K562 (cell line): ENCODE measurements at regions not wholly inside any gene's neighbourhood (a gene's known extent, or its start where the extent isn't known, plus 50 kb on each side); places are given as distances from the start of the nearest gene placed in this dataset.
"Not testable (repeated sequence)": the region's sequence is repeated elsewhere in the genome, so short reads cannot be mapped to it uniquely, and the experiment has no call there.

Experiments
- ATAC-seq: fragments of 200-7000 bp; cut with Tn5 transposase; 3 replicates; pipeline ENCODE4 v1.9.1; 2020; ENCODE audit warnings: moderate library complexity
- BruUV-seq: library from RNA; stranded (reverse); fragments of 400-500 nt; replicated peaks from 2 replicates; lab custom pipeline; 2021; lab: Mats Ljungman, UMichigan
- CTCF ChIA-PET: fragments of 300-600 bp; formaldehyde crosslinking; extraction: SDS; loops from one replicate; lab custom pipeline; 2021; ENCODE audit warnings: low intra/inter-chr PET ratio; lab: Yijun Ruan, JAX
- POLR2A ChIA-PET: fragments of 300-600, 350-650 bp; sonication (Branson Sonifier 250); formaldehyde crosslinking; extraction: SDS; loops from one replicate; lab custom pipeline; 2021; ENCODE audit warnings: antibody characterized with exemption, inconsistent platforms; lab: Yijun Ruan, JAX
- DNase-seq, 4 experiments: peaks; one replicate each; pipeline versions ENCODE4 v3.0.0 to v3.0.0-alpha.2; 2011 to 2018; ENCODE audit warnings: low spot score in 3 of 4, mixed read lengths in 3 of 4; ENCODE audit errors: extremely low read depth in 1 of 4
- FAIRE-seq: peaks from 2 replicates; lab custom pipeline; 2011; peaks lifted over from hg19 to GRCh38; lab: Jason Lieb, UNC
- H2AFZ ChIP-seq: 2 replicates; pipeline ENCODE4 v1.6.0; 2011; ENCODE audit warnings: low read depth, low read length, control low read depth, inconsistent platforms
- H3K27ac ChIP-seq: fragments of 200-600 bp; 3 replicates; pipeline ENCODE4 v1.8.0; 2011; ENCODE audit warnings: low read depth, mild to moderate bottlenecking, control low read depth, inconsistent platforms, low read length, moderate library complexity, mixed read lengths; ENCODE audit errors: extremely low read depth
- H3K27me3 ChIP-seq, 2 experiments: fragments of 300-600 bp in 1 of 2; 2 replicates in 1 of 2; 3 replicates in 1 of 2; pipeline versions ENCODE4 v1.6.0 to v1.8.0; 2011; ENCODE audit warnings: inconsistent platforms in 2 of 2, low read length in 2 of 2, mild to moderate bottlenecking in 1 of 2, mixed read lengths in 1 of 2, moderate library complexity in 1 of 2; ENCODE audit not compliant: control insufficient read depth in 2 of 2, insufficient read depth in 2 of 2
- H3K36me3 ChIP-seq: fragments of 300-600 bp; 3 replicates; pipeline ENCODE4 v1.8.0; 2011; ENCODE audit warnings: mild to moderate bottlenecking, low read length, inconsistent platforms; ENCODE audit not compliant: control insufficient read depth, insufficient read depth
- H3K4me1 ChIP-seq, 2 experiments: fragments of 200-600 bp in 1 of 2; replicated peaks in 1 of 2; 2 replicates in 1 of 2; 3 replicates in 1 of 2; pipeline versions ENCODE4 v1.5.1 to v1.8.0; 2011; ENCODE audit warnings: inconsistent platforms in 2 of 2, low read length in 2 of 2, mild to moderate bottlenecking in 1 of 2, mixed read lengths in 1 of 2, moderate library complexity in 1 of 2; ENCODE audit not compliant: control insufficient read depth in 2 of 2, insufficient read depth in 2 of 2
- H3K4me2 ChIP-seq: 2 replicates; pipeline ENCODE4 v1.6.1; 2011; ENCODE audit warnings: low read length, control low read depth, inconsistent platforms, mixed read lengths; ENCODE audit not compliant: insufficient read depth
- H3K4me3 ChIP-seq: fragments of 200-600 bp; sonication (generic), shearing (Covaris generic); 2 replicates; pipeline ENCODE4 v1.5.1; 2016; ENCODE audit warnings: control low read depth, inconsistent platforms
- H3K79me2 ChIP-seq: fragments of 200-600 bp; 3 replicates; pipeline ENCODE4 v1.8.0; 2011; ENCODE audit warnings: low read length, inconsistent platforms; ENCODE audit not compliant: control insufficient read depth, insufficient read depth
- H3K9ac ChIP-seq, 2 experiments: 2 replicates each; pipeline versions ENCODE4 v1.6.0 to v1.6.1; 2011; ENCODE audit warnings: low read depth in 2 of 2, low read length in 2 of 2, control low read depth in 1 of 2, inconsistent platforms in 1 of 2, mild to moderate bottlenecking in 1 of 2, mixed read lengths in 1 of 2; ENCODE audit not compliant: insufficient read depth in 1 of 2
- H3K9me1 ChIP-seq: one replicate; pipeline ENCODE4 v1.6.0; 2011; ENCODE audit warnings: inconsistent platforms, mild to moderate bottlenecking, low read length, moderate library complexity; ENCODE audit not compliant: control insufficient read depth, insufficient read depth
- H3K9me3 ChIP-seq: replicated peaks from 2 replicates; pipeline ENCODE4 v1.5.1; 2011; ENCODE audit warnings: low read depth, low read length, inconsistent platforms; ENCODE audit not compliant: control insufficient read depth, insufficient read depth
- H4K20me1 ChIP-seq: replicated peaks from 2 replicates; pipeline ENCODE4 v1.6.1; 2011; ENCODE audit warnings: low read length, inconsistent platforms, mixed read lengths; ENCODE audit not compliant: control insufficient read depth, insufficient read depth
- EGR1 ChIP-seq: fragments of 450-650 bp; conservative IDR thresholded peaks from 2 replicates; pipeline ENCODE4 v1.6.1; 2017; ENCODE audit warnings: mild to moderate bottlenecking
- MEIS2 ChIP-seq: fragments of 450-650 bp; IDR thresholded peaks from 2 replicates; pipeline ENCODE4 v1.6.1; 2014; ENCODE audit warnings: mild to moderate bottlenecking; ENCODE audit not compliant: partially characterized antibody
- WGBS: fragments of 100-300 bp; shearing (Covaris generic); methylation state at CpG from one replicate; pipeline ENCODE4 v1.1.6; 2016; ENCODE audit warnings: low coverage, mixed read lengths; ENCODE audit not compliant: insufficient coverage; ENCODE audit errors: missing lambda C conversion rate; 5-methylcytosine and 5-hydroxymethylcytosine counted together
- in situ Hi-C: fragments of 300-500 bp; cut with MboI; formaldehyde crosslinking; loops from 4 replicates; pipeline ENCODE4 v1.15.0; 2018; ENCODE audit warnings: inconsistent platforms, mixed read lengths
- intact Hi-C: fragments of 100-400 bp; cut with micrococcal nuclease; formaldehyde crosslinking; loops from 2 replicates; pipeline ENCODE4 v1.14.2; 2022
- TF ChIP-seq, protein P1 (sequence below): fragments of 450-650 bp; formaldehyde crosslinking; IDR thresholded peaks from 2 replicates; pipeline ENCODE4 v1.4.0; 2020; ENCODE audit warnings: mild to moderate bottlenecking, mixed read lengths
- TF ChIP-seq, protein P2 (sequence below): IDR thresholded peaks from 2 replicates; pipeline ENCODE4 v1.6.1; 2016; ENCODE audit warnings: missing genetic modification characterization, missing compliant biosample characterization

DNA sequence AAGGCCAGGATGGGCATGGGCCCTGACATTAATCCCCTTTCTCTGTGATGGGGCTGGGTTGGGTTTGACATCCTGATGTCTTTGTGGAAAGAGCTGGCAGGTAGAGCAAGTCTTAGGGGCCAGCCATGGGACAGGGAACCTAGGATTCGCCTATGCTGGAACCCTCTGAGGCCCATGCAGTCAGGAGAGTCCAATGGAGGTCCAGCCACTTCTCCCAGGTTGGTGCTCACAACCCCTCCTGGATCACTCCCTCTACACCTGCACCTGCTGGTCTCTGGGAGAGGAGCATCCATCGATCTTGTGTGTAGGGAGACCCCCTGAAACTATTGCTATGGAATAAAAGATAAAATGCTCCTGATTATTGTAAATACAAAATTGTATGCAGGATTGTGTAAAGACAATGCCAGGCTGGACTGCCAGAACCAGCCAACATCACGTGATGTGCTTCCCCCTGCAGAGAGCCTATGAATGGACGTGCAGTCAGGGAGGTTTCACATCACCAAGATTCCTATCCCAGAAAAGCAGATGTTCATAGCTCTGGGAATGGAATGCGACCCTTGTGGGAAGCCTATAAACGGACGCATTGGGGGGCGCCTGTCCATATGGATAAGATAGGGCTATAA, 87.7 kb downstream of the ALG10 start:
- FAIRE-seq, H3K9me3 ChIP-seq, POLR2A ChIA-PET, H3K9ac ChIP-seq, H2AFZ ChIP-seq: not testable (repeated sequence)
- peaks cover 0 to 26% of the 10 kb centered on the region in 2 experiments; a peak in 2 of 5 replicates for H3K27me3 ChIP-seq
- TF ChIP-seq, protein P1, sequence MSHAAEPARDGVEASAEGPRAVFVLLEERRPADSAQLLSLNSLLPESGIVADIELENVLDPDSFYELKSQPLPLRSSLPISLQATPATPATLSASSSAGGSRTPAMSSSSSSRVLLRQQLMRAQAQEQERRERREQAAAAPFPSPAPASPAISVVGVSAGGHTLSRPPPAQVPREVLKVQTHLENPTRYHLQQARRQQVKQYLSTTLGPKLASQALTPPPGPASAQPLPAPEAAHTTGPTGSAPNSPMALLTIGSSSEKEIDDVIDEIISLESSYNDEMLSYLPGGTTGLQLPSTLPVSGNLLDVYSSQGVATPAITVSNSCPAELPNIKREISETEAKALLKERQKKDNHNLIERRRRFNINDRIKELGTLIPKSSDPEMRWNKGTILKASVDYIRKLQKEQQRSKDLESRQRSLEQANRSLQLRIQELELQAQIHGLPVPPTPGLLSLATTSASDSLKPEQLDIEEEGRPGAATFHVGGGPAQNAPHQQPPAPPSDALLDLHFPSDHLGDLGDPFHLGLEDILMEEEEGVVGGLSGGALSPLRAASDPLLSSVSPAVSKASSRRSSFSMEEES (CRISPR knock-in tag), result peak; percentile 61
- TF ChIP-seq, all 486 proteins: peak for 1; not testable (repeated sequence) for 485
- CTCF ChIA-PET, intact Hi-C loops, DNase-seq, H3K4me2 ChIP-seq, H4K20me1 ChIP-seq, H3K9me1 ChIP-seq, H3K4me3 ChIP-seq, H3K79me2 ChIP-seq, BruUV-seq, in situ Hi-C loops, H3K27ac ChIP-seq, H3K36me3 ChIP-seq, ATAC-seq: not testable (repeated sequence)
- WGBS, result 6% methylated on average over 7 of the region's 8 CpGs
- peaks cover 0 to 12% of the 10 kb centered on the region in 2 experiments; a peak in 2 of 5 replicates for H3K4me1 ChIP-seq

GRCh38 chr12:34119366-34119765, 97.1 kb downstream of the ALG10 start:
- in situ Hi-C loops, result no loop called here
- TF ChIP-seq, protein P2, sequence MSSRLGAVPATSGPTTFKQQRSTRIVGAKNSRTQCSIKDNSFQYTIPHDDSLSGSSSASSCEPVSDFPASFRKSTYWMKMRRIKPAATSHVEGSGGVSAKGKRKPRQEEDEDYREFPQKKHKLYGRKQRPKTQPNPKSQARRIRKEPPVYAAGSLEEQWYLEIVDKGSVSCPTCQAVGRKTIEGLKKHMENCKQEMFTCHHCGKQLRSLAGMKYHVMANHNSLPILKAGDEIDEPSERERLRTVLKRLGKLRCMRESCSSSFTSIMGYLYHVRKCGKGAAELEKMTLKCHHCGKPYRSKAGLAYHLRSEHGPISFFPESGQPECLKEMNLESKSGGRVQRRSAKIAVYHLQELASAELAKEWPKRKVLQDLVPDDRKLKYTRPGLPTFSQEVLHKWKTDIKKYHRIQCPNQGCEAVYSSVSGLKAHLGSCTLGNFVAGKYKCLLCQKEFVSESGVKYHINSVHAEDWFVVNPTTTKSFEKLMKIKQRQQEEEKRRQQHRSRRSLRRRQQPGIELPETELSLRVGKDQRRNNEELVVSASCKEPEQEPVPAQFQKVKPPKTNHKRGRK (tag), result no peak
- TF ChIP-seq MEIS2 (peak; percentile 9), EGR1 (no peak)
- TF ChIP-seq, all 486 proteins: peak for 1
- Histone ChIP-seq H3K4me1 (no peaks in the 10 kb centered on the region), H3K27ac (no peak overlapping the region), H3K27me3 (no peaks in the 10 kb centered on the region), H3K9ac (no peak overlapping the region), H3K9me1 (no peaks in the 10 kb centered on the region), H2AFZ (no peak overlapping the region), H3K4me2 (no peak overlapping the region), H3K9me3 (no peaks in the 10 kb centered on the region), H3K4me3 (no peak overlapping the region), H3K36me3 (no peaks in the 10 kb centered on the region), H3K79me2 (no peaks in the 10 kb centered on the region), H4K20me1 (no peaks in the 10 kb centered on the region)
- no peak for FAIRE-seq
- CTCF ChIA-PET, result no interaction called here
- intact Hi-C loops, result no loop called here
- 35% methylated on average over 5 of the region's 5 CpGs for WGBS
- BruUV-seq, result no TSS peak
- ATAC-seq, result no peak
- DNase-seq, result no peak
- POLR2A ChIA-PET, result no interaction called here
